ENCODE measurements at regions not wholly inside any gene's neighbourhood (a gene's known extent, or its start where the extent isn't known, plus 50 kb on each side); places are given as distances from the start of the nearest gene placed in this dataset.
"Not testable (repeated sequence)": the region's sequence is repeated elsewhere in the genome, so short reads cannot be mapped to it uniquely, and the experiment has no call there.

- H2BK20ac ChIP-seq (ENCODE audit: low read depth, low read length); H3K23ac ChIP-seq (ENCODE audit: low read depth, low read length); H3K27ac ChIP-seq (ENCODE audit: insufficient read depth, low read length); BruUV-seq (replicated peaks); H2BK120ac ChIP-seq (ENCODE audit: low read depth, low read length); H3K79me1 ChIP-seq (ENCODE audit: low read depth in 1 of 2, low read length in 2 of 2); H3K27me3 ChIP-seq (ENCODE audit: control insufficient read depth, insufficient read depth, low read length); H3K4me3 ChIP-seq (ENCODE audit: insufficient read depth, low read depth, low read length); H4K91ac ChIP-seq (ENCODE audit: insufficient read depth, low read depth, low read length); POLR2A ChIA-PET (ENCODE audit: unreplicated experiment); H3K18ac ChIP-seq (ENCODE audit: low read depth, low read length); H3K14ac ChIP-seq (replicated peaks; ENCODE audit: low read depth, low read length); H2AFZ ChIP-seq (replicated peaks; ENCODE audit: low read length, poor library complexity); H4K20me1 ChIP-seq (ENCODE audit: insufficient read depth, low read length); CTCF ChIA-PET; H3K9me1 ChIP-seq (ENCODE audit: insufficient read depth, low read length); H4K8ac ChIP-seq (ENCODE audit: low read depth in 2 of 2, low read length in 2 of 2); dilution Hi-C loops (cut with HindIII; ENCODE audit: low sequenced_read_pairs, unreplicated experiment); in situ Hi-C loops (cut with MboI; ENCODE audit: low sequenced_read_pairs); H2BK15ac ChIP-seq (ENCODE audit: low read depth, low read length); H3K4me2 ChIP-seq (ENCODE audit: low read depth, low read length); H3K9ac ChIP-seq (ENCODE audit: low read depth, low read length); H3K4ac ChIP-seq (ENCODE audit: low read depth, low read length); intact Hi-C loops (cut with micrococcal nuclease); H3K36me3 ChIP-seq (ENCODE audit: control insufficient read depth, insufficient read depth, low read length); H2AK5ac ChIP-seq (ENCODE audit: low read depth, low read length); H2BK5ac ChIP-seq (ENCODE audit: low read depth, low read length, poor library complexity, severe bottlenecking); H4K5ac ChIP-seq (ENCODE audit: low read depth, low read length); H2AK9ac ChIP-seq (replicated peaks; ENCODE audit: low read depth, low read length, poor library complexity); H3K9me3 ChIP-seq (ENCODE audit: control insufficient read depth, insufficient read depth, low read length); H3K56ac ChIP-seq (ENCODE audit: extremely low read depth, insufficient read depth, low read length); H3K4me1 ChIP-seq (ENCODE audit: control insufficient read depth, insufficient read depth, low read length): not testable (repeated sequence)
- WGBS, 2 experiments (ENCODE audit: extremely low coverage in 2 of 2, insufficient read length in 1 of 2): no CpG with 5 or more reads among the region's 2 CpGs
- ATAC-seq (ENCODE audit: low read depth) (peak; percentile 71), DNase-seq (peak; percentile 78)
Observed at GRCh38 chr10:87437450-87437849, 67.2 kb upstream of the MINPP1 start.
